GM19328 (cell line): ENCODE measurements at regions not wholly inside any gene's neighbourhood (a gene's known extent, or its start where the extent isn't known, plus 50 kb on each side); places are given as distances from the start of the nearest gene placed in this dataset.

Source experiments
- ATAC-seq: cut with Tn5 transposase; IDR thresholded peaks from one replicate; pipeline ENCODE4 v1.9.1; 2021; ENCODE audit warnings: mild to moderate bottlenecking, moderate library complexity; ENCODE audit not compliant: unreplicated experiment

DNA sequence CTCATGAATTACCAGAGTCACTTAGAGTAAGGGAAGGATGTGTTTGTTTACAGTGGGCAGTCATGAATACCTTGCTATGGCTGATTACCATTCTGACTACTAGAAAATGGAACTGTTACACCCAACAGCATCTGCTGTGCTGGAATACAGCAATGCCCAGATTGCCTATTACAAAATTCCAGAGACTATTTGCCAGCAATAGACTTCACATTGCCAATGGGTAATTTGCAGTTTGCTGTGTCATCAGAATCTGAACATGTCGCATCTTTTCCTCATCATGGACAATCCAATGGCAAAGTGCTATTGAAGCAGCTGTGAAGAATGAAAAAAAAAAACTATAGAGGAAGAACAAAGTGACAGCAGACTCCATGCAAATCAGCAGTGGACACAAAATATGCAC is 356.6 kb downstream of the CXXC4 start:
- no peak for ATAC-seq

DNA sequence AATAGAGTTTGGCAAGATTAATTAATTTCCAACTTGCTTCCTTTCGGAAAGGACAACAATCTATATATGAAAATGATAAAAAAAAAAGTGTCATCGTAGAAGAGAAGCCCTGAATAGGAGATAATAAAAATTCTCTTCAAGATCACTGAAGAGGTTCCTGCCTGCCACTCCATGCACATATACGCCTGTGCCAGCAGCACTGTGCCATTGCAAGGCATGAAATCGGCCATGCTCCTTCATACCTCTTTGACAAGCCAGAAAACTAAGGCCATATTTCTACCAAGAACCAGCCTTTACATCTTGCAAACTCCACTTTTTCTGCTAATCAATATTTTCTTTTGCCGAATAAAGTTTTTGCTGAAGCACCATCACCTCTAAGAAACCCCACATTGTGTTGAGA is 365.5 kb downstream of the CXXC4 start:
- no peak for ATAC-seq

DNA sequence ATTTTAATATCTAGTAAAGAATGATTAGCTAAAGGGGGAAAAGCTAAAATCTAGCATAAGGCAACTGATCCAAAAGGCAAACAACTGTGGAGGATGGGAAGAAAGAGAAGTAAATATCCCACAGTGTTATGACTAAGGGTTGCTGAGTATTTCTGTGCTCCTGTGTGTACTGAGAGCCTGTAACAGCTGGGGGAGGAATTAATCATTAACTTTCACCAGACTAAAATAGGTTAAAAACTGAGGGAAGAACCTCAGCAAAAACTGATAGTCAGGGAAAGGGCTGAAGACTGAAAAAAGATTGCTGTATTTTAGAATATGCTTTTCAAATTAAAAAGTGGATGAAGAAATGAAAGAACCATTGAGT is 365.9 kb downstream of the CXXC4 start:
- ATAC-seq, result no peak

DNA sequence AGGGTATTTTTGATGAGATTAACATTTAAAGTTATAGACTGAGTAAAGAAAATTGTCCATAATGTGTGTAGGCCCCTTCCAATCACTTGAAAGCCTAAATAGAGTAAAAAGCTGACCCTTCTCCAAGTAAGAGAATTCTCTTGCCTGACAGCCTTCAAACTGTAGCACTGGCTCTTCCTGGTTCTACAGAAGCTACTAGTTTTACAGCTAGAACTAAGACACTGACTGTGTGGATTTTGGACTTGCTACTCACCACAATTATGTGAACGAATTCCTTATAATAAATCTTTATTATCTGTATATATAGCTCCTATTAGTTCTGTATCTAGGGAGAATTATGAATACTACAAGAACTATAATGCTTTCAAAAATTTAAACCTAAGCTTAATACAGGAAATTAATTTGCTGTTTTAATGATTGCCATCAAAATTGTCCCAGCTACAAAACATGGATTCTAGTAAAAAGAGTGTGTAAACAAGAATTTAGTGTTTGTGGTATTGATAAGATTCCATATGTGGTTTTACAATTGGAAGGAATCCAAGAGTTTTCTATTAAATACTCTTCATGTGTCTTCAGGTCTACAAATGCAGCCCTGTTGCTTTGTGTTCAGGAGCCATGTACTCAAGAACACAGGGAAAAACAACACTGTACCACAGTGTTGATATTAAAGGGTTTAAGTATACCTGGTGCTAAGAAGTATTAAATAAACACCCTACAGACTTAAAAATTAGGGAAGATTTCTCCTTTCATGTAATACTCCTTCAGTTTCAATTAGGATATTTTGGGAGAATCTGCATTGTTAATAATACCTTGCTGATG is 366.5 kb downstream of the CXXC4 start:
- no peak for ATAC-seq

DNA sequence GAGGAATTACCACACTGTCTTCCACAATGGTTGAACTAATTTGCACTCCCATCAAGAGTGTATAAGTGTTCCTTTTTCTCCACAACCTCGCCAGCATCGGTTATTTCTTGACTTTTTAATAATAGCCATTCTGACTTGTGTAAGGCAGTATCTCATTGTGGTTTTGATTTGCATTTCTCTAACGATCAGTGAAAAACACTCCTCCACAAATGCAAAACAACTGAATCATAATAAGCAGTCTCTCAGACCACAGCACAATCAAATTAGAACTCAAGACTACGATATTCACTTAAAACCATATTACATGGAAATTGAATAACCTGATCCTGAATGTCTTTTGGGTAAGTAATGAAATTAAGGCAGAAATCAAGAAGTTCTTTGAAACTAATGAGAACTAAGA is 371.7 kb downstream of the CXXC4 start:
- ATAC-seq, result no peak

DNA sequence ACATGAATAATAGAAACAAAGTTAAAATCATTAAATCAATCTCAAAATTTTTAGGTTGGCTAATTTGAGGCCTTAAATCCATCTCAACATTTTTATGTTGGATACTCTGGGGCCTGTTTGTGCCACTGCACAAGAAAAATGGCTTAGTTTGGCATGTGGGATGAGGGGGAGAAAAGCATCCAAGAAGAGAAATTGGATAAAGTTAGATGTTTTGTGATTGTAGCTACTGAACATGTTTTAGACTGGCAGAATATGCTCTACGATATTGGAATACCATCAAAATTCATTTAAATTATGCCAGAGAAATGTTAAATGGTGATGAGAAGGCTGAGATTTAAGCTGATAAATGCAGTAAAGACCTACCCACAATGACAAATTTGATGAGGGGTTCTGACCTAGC is 376.9 kb downstream of the CXXC4 start:
- no peak for ATAC-seq

DNA sequence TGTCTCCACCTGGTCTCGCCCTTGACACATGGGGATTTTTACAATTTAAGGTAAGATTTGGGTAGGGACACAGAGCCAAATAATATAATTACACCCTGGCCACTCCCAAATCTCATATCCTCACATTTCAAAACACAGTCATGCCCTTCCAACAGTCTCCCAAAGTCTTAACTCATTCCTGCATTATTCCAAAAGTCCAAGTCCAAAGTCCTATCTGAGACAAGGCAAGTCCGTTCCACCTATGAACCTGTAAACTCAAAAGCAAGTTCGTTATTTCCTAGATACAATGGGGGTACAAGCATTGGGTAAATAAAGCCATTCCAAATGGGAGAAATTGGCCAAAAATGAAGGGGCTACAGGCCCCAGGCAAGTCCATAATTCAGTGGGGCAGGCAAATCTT is 380.8 kb downstream of the CXXC4 start:
- ATAC-seq, result no peak

DNA sequence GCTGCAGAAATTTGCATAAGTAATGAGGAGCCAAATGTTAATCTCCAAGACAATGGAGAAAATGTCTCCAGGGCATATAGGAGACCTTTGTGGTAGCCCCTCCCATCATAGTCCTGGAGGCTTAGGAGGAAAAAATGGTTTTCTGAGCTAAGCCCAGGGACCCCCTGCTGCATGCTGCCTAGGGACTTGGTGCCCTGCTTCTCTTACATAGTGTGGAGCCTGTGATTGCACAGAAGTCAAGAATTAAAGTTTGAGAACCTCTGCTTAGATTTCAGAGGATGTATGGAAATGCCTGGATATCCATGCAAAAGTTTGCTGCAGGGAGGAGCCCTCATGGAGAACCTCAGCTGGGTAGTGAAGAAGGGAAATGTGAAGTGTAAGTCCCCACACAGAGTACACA is 379.4 kb upstream of the TACR3 start:
- no peak for ATAC-seq

DNA sequence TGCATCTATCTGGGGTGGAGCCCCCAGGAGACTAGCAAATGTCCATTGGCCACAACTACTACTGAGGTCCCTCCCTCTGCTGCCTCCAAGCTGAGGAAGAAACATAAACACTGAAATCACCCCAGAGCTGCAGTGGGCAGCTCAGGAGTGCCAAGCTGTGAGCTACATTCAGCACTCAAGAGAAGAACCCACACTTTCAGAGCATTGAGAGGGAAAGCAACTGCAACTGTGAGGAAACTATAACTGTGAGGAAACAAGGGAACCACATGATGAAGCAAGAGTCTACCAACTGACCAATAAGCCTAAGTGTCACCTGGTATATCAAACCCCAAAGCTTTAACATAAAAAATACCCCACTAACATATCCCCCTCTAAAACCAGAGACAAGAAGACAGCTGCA is 373.5 kb upstream of the TACR3 start:
- ATAC-seq, result no peak

DNA sequence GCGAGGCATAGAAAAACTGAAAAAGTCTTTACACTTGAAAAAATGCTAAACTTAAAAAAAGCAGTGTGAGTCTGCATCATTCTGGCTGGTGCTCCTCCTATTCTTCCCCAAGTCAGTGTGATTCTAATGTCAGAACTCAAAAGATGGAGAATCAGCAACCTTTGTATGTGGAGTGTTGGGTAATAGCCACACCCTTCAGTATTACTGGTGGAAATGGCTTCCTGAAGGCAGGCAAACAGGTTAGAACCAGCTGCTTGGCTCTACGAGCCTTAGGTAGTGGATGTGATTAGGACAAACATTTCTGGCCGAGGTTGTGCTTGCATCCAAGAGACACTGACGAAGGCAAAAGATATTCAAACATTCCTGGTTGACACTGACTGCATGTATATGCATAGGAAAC is 353.4 kb upstream of the TACR3 start:
- no peak for ATAC-seq

DNA sequence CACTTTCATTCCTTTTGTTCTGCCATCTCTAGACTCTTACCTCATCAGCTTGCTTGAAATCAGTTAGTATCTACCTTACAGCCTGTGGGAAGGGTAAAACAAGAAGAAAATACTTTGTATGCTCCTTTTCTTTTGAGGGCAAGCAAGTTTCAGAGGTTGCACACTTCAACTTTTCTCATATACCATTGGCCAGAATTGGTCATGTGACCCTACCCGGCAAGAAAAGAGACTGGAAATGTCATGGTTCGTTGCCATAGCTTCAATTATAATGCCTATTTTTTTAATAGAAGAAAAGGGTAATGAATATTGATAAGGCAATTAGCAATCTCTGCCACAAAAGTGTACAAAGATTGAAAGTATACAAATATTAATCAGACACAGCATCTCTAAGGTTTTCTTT is 346.7 kb upstream of the TACR3 start:
- ATAC-seq, result no peak

DNA sequence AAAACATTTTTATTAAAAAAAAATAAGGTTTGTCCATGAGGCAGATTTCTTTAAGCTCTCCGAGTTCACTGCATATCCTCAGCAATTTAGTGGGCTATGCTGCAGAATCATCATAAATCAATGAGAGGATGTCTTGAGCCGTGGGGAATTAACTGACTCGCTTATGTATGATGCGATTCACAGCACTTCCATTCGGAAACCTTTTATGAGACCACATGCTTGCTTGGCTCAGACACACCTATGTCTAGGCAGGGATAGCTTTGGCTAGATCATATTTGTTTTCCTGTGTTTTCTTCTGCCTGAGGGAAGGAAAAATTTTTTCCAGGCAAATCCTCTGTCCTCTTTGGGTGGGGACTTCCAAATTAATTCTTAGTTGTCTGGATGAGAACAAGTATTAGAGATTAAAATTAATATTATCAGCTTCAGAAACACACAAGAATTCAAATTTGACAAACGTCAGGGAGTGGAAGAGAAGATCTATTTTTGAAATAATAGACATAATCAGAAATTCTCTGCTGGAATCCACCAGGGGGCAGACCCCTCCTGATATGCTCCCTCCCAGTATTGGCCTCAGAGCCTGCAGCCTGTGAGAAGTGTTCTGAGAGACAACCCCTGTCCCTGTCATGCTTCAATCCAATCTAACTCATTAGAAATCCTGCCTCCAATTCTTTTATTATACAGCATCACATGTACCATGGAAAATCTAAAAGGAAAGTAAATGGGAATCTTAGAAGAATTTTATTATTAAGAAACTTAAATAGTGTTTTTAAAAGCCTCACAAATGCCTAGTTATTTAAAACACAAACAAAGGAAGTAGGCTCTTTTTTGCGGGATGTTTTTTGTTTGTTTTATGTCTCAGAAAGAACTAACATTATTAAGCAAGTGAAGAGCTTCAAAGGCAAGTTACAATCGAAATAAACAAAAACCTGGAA is 345.1 kb upstream of the TACR3 start:
- peak; percentile 70 for ATAC-seq

DNA sequence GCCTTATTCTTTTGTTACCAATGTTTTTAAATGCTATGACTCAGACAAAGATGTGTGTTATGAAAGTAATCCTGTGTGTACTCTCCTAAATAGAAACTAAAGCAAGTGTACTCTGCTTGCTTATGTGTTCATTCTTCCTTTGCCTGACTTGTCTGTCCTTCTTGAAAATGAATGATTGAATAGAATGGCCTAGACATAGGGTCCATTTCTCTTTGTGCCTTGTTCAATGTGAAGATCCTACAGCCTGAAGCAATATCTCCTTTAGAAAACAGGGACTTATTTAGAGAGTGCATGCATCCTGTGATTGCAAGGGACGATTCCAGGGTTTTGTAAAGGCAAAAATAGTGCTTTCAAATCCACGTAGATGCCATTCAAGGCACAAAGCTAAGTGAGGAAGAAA is 343.6 kb upstream of the TACR3 start:
- ATAC-seq, result no peak

DNA sequence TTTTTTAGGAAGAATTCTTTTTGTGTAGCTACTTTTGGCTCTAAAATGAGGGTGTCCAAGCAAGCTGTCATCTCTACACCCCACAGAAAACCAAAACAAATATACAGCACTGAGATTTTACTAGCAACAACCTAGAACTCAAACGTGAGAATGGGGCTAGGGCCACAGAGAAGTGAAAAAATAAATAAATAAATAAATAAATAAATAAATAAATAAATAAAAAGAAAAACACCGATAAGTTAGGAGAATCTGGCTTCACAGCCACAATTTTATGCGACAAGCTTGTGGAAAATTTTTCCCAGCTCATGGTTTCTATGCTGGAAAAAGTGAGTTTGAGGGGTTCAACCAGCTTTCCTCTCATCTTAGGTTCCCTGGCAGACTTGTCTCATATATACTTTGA is 324.6 kb upstream of the TACR3 start:
- no peak for ATAC-seq

DNA sequence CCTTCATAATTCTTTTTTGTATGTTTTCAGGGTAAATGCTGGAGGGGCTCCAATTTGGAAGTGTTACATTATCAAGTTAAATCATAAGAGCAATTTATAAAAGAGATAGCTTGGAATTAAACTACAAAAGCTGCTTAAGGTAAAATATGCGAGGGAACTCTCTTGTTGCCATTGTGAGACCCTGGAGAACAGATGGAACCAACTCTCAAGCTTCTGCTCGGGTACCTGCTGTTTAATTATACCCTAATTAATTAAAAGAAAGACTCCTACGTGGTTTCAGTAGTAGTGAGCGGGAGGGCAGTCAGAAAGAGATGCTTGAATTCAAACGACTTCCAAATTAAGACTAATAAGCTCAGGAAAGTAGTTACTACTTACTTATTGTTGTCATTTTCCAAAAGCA is 313.1 kb upstream of the TACR3 start:
- ATAC-seq, result no peak

DNA sequence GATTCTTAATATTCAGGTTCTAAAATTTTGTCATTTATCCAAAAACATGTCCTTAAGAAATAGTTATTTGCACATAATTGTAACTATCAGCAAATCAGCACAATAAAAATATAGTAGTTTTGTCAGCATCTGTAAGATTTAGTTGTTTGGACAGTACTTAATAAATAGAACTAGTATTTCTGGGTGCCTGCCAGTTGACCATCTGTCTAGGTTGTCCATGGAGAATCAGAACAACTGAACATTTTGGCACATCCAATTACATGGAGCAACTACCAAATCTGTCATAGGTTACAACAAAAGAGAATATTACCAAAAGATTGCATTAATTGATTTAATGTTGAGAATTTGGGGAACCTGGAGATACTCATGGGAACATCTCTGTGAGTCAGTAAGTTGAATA is 305.5 kb upstream of the TACR3 start:
- ATAC-seq, result no peak

DNA sequence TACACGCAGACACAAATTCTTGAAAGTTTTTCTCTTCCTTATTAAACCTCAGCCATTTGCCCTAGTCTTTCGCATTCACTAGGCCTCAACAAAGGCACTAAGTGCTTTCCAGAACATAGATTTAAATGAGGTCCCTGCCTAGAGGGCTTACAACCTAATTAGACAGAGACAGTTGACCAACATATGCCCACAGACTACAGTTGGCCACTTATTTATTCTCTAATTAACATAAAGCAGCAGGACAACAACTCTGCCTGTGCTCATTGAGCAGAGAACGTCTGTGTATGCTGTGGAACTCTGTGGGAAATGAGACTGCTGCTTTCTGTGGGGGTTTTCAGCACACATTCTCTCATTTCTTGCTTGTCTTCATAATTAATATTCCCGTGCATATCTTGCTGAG is 303.0 kb upstream of the TACR3 start:
- no peak for ATAC-seq

DNA sequence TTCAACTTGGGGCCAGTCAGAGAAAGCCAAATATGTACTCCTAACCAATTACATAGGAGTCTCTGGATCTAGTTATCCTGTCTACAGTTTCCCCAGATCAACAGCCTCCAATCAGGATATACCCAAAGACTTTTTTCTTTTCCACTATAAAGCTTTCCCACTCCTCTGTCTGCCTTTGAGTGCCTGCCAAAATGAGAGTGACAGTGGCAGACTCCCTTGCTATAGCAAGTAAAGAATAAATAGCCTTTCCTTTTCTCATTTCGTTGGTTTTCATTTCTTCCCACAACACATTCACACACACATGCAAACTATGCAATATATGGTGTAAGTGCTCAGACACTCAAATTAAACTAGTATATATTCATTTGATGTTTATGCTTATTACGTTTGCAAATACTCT is 302.4 kb upstream of the TACR3 start:
- ATAC-seq, result no peak

DNA sequence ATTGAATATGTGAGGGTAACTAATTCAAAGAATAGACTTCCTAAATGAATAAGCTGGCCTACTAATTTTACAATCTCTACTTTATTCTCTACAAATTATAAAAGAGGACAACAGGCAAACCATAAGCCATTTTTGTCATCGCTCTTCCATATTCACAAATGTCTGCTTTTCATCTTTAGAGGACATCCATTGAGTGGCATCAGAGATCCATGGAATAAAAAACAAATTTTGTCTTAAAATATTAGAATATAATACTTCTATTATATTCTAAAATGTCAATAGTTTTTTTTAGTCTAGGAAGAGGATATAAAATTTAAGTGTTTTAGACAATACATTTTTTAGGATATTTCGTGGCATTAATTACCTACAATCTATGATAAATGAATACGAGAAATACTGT is 300.9 kb upstream of the TACR3 start:
- ATAC-seq, result no peak

DNA sequence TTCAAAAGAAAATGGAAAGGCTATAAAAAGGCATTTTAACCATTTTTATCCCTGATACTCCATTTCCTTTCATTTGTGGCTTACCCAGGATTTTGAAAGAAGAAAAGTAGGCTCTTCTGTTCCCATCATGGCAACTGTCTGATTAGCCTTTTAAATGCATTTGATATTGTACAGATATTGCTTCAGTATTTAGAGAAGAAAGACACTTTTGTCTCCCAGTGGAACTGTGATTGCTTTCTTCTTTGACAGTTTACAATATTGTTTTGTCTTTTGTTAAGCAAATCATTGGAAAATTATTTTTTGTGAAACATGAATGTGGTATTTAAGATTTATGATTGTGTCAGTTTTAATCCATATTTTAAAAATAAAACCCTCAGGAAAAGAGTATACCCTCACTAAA is 297.4 kb upstream of the TACR3 start:
- no peak for ATAC-seq

DNA sequence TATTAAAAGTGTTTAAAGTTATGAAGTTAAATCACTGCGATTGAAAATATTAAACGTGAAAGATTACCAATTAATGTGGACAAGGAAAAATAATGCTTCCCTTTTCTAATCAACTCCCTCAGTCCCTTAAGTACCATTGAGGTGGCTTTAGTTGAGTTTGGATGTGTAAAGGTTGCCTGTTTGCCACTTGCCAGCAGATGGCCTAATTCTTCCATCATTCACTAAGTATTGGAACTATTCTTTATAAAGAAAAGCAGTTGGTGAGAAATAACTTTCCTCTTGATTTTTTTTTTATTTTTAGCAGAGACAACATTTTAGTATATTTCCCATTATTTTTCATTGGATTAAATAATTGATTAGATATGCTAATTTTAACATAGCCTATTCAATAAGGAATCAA is 295.9 kb upstream of the TACR3 start:
- no peak for ATAC-seq

DNA sequence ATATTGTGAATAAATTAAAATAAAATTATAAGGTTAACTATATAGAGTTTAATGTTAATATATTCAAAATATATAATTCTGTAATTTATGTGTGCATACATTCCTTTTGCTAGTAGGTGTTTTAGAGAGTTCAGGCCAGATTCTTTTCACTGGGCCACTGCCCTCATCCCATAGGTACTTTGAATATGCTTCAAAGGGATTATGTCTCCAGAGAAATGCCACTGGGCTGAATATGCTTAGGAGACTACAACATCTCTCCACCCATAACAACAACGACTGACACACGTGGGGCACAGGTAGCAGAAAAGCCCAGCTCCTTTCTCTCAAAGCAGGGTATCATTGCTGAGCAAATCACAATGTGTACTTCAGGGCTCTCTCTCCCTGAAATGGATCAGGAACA is 290.9 kb upstream of the TACR3 start:
- no peak for ATAC-seq
